ENCODE measurements at regions not wholly inside any gene's neighbourhood (a gene's known extent, or its start where the extent isn't known, plus 50 kb on each side); places are given as distances from the start of the nearest gene placed in this dataset.
"Not testable (repeated sequence)": the region's sequence is repeated elsewhere in the genome, so short reads cannot be mapped to it uniquely, and the experiment has no call there.

DNA sequence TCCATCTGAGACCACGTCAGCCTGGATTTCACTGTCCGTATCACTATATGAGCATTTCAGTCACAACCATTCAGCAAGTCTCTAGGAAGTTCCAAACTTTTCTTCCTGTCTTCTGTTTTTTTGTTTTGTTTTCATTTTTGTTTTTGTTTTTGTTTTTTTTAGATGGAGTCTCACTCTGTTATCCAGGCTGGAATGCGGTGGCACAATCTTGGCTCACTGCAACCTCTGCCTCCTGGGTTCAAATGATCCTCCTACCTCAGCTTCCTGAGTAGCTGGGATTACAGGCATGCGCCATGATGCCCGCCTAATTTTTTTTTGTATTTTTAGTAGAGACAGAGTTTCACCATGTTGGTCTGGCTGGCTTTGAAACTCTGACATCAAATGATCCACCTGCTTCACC, 1715.9 kb downstream of the SPATA31A7 start:
- TF ChIP-seq, protein P1, sequence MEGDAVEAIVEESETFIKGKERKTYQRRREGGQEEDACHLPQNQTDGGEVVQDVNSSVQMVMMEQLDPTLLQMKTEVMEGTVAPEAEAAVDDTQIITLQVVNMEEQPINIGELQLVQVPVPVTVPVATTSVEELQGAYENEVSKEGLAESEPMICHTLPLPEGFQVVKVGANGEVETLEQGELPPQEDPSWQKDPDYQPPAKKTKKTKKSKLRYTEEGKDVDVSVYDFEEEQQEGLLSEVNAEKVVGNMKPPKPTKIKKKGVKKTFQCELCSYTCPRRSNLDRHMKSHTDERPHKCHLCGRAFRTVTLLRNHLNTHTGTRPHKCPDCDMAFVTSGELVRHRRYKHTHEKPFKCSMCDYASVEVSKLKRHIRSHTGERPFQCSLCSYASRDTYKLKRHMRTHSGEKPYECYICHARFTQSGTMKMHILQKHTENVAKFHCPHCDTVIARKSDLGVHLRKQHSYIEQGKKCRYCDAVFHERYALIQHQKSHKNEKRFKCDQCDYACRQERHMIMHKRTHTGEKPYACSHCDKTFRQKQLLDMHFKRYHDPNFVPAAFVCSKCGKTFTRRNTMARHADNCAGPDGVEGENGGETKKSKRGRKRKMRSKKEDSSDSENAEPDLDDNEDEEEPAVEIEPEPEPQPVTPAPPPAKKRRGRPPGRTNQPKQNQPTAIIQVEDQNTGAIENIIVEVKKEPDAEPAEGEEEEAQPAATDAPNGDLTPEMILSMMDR (IDR thresholded peaks at IDR 0.05): not testable (repeated sequence)
- TF ChIP-seq POLR2A (IDR thresholded peaks at IDR 0.05); POLR2AphosphoS5 (IDR thresholded peaks at IDR 0.05; ENCODE audit: insufficient read depth in 1 of 2, low read depth in 1 of 2): not testable (repeated sequence)
